Panc1 (cell line): ENCODE measurements at regions not wholly inside any gene's neighbourhood (a gene's known extent, or its start where the extent isn't known, plus 50 kb on each side); places are given as distances from the start of the nearest gene placed in this dataset.

Source experiments
- ATAC-seq: fragments of 200-7000 bp; cut with Tn5 transposase; 2 replicates; pipeline ENCODE4 v1.9.1; 2020; ENCODE audit warnings: mild to moderate bottlenecking, moderate library complexity
- BruUV-seq: library from RNA; stranded (reverse); fragments of 400-500 nt; replicated peaks from 2 replicates; lab custom pipeline; 2021; lab: Mats Ljungman, UMichigan
- CTCF ChIA-PET: fragments of 300-600 bp; sonication (Branson Sonifier 250); formaldehyde crosslinking; loops from one replicate; lab custom pipeline; 2022; ENCODE audit warnings: antibody characterized with exemption; lab: Charles Lee
- POLR2A ChIA-PET: fragments of 300-600 bp; sonication (Branson Sonifier 250); formaldehyde crosslinking; loops from one replicate; lab custom pipeline; 2022; ENCODE audit warnings: antibody characterized with exemption; lab: Charles Lee
- DNase-seq: peaks from one replicate; pipeline ENCODE4 v3.0.0-alpha.2; 2010; ENCODE audit warnings: low read depth, low spot score
- H3K27ac ChIP-seq: 2 replicates; pipeline ENCODE4 v1.5.1; 2011; ENCODE audit warnings: mild to moderate bottlenecking, low read length, inconsistent platforms
- H3K27me3 ChIP-seq: fragments of 200-500 bp; sonication (Bioruptor generic); 2 replicates; pipeline ENCODE4 v1.6.0; 2014; ENCODE audit warnings: low read length, inconsistent platforms; ENCODE audit not compliant: control insufficient read depth, insufficient read depth
- H3K36me3 ChIP-seq: fragments of 200-500 bp; sonication (Bioruptor generic); 2 replicates; pipeline ENCODE4 v1.5.1; 2014; ENCODE audit warnings: inconsistent platforms, mild to moderate bottlenecking, low read length, moderate library complexity; ENCODE audit not compliant: control insufficient read depth, insufficient read depth
- H3K4me1 ChIP-seq: 2 replicates; pipeline ENCODE4 v1.5.1; 2011; ENCODE audit warnings: inconsistent platforms, mild to moderate bottlenecking, low read length, moderate library complexity; ENCODE audit not compliant: control insufficient read depth, insufficient read depth
- H3K4me3 ChIP-seq, 2 experiments: 2 replicates each; pipeline ENCODE4 v1.5.1; 2011 to 2012; ENCODE audit warnings: low read depth in 2 of 2, low read length in 2 of 2, mild to moderate bottlenecking in 2 of 2, inconsistent platforms in 1 of 2, moderate library complexity in 1 of 2
- H3K9me3 ChIP-seq: fragments of 200-500 bp; sonication (Bioruptor generic); 2 replicates; pipeline ENCODE4 v1.5.1; 2014; ENCODE audit warnings: low read depth, mild to moderate bottlenecking, inconsistent platforms, low read length, moderate library complexity; ENCODE audit not compliant: control insufficient read depth, insufficient read depth
- POLR2AphosphoS5 ChIP-seq: IDR thresholded peaks from 2 replicates; pipeline ENCODE4 v1.6.1; 2012; ENCODE audit warnings: mild to moderate bottlenecking, low read depth, low read length, moderate library complexity
- SIN3A ChIP-seq: IDR thresholded peaks from 2 replicates; pipeline ENCODE4 v1.6.1; 2012; ENCODE audit warnings: low read depth, mild to moderate bottlenecking, low read length, moderate library complexity, borderline replicate concordance; ENCODE audit not compliant: insufficient read depth
- TCF7L2 ChIP-seq: IDR thresholded peaks from 2 replicates; pipeline ENCODE4 v1.6.1; 2011; ENCODE audit warnings: mild to moderate bottlenecking, low read depth, low read length, inconsistent platforms
- in situ Hi-C: cut with HindIII; loops from 2 replicates; pipeline ENCODE4 v1.10.0; 2016; ENCODE audit warnings: low sequenced_read_pairs, low pct_unique_long_range_greater_than_20kb
- intact Hi-C: fragments of 100-400 bp; cut with micrococcal nuclease; formaldehyde crosslinking; loops from one replicate; pipeline ENCODE4 v1.10.0; 2022; ENCODE audit not compliant: unreplicated experiment
- TF ChIP-seq, protein P1 (sequence below): fragments of 450-650 bp; IDR thresholded peaks from 2 replicates; pipeline ENCODE4 v1.5.1; 2017; ENCODE audit warnings: mild to moderate bottlenecking
- TF ChIP-seq, protein P2 (sequence below), 2 experiments: IDR thresholded peaks; 2 replicates each; pipeline ENCODE4 v1.6.1; 2011 to 2012; ENCODE audit warnings: low read depth in 2 of 2, control low read depth in 1 of 2, low read length in 1 of 2, mild to moderate bottlenecking in 1 of 2, moderate library complexity in 1 of 2; ENCODE audit not compliant: insufficient read depth in 1 of 2

DNA sequence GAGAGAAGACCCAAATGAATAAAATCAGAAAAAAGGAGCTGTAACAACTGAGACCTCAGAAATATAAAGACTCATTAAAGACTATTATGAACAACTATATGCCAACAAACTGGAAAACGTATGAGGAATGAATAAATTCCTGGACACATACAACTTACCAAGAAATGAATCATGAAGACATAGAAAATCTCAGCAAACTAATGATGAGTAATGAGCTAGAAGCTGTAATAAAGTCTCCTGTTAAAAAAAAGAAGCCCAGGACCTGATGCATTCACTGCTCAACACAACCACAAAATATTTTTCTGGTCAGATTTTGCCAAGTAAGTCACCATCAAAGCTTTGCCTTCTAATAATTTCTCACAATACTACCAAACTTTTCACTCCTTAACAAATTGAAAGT is 666.7 kb downstream of the LRRC70 start:
- DNase-seq (no peak), ATAC-seq (no peak)
- Histone ChIP-seq H3K4me1 (no peaks in the 10 kb centered on the region), H3K36me3 (no peaks in the 10 kb centered on the region), H3K27ac (no peak overlapping the region), H3K9me3 (no peaks in the 10 kb centered on the region), H3K4me3 (no peak overlapping the region), H3K27me3 (no peaks in the 10 kb centered on the region)
- TF ChIP-seq POLR2AphosphoS5 (no peak), SIN3A (no peak)
- ChIA-PET CTCF (no interaction called here), POLR2A (no interaction called here)
- intact Hi-C loops, result no loop called here
- BruUV-seq, result no TSS peak
- in situ Hi-C loops, result no loop called here

DNA sequence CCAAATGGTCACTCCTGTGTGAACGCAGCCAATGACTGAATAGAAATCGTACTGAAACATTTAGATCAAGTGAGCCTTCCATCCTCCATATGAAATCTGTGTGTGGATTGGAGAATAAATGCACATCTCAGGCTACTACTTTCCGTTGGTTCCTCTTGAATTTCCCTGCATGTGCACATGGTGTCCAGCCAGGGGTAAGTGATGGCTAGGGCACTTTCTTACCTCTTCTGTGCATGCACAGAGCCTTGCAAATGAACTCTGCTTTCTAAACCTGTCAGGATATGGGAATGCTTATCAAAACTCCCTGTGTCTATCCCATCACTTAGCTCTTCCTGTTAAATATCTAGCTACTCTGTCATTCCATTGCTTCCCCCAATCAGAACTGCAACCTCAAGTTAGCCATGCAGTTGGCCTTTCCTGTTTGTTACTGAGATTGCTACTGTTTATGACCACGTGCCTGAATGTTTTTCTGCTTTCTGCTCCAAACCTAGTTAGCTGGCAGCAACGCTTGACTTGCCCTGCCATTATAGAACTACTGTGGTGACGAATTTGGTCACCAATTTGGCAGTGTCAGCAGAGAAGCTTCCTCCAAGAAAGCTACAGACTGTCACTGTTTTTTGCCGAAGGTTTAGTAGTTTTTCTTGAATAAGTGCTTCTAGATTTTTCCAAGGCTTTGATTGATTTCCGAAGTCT is 661.6 kb downstream of the LRRC70 start:
- no peak for TF ChIP-seq SIN3A
- TF ChIP-seq, protein P1, sequence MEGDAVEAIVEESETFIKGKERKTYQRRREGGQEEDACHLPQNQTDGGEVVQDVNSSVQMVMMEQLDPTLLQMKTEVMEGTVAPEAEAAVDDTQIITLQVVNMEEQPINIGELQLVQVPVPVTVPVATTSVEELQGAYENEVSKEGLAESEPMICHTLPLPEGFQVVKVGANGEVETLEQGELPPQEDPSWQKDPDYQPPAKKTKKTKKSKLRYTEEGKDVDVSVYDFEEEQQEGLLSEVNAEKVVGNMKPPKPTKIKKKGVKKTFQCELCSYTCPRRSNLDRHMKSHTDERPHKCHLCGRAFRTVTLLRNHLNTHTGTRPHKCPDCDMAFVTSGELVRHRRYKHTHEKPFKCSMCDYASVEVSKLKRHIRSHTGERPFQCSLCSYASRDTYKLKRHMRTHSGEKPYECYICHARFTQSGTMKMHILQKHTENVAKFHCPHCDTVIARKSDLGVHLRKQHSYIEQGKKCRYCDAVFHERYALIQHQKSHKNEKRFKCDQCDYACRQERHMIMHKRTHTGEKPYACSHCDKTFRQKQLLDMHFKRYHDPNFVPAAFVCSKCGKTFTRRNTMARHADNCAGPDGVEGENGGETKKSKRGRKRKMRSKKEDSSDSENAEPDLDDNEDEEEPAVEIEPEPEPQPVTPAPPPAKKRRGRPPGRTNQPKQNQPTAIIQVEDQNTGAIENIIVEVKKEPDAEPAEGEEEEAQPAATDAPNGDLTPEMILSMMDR, result no peak
- TF ChIP-seq, protein P2, sequence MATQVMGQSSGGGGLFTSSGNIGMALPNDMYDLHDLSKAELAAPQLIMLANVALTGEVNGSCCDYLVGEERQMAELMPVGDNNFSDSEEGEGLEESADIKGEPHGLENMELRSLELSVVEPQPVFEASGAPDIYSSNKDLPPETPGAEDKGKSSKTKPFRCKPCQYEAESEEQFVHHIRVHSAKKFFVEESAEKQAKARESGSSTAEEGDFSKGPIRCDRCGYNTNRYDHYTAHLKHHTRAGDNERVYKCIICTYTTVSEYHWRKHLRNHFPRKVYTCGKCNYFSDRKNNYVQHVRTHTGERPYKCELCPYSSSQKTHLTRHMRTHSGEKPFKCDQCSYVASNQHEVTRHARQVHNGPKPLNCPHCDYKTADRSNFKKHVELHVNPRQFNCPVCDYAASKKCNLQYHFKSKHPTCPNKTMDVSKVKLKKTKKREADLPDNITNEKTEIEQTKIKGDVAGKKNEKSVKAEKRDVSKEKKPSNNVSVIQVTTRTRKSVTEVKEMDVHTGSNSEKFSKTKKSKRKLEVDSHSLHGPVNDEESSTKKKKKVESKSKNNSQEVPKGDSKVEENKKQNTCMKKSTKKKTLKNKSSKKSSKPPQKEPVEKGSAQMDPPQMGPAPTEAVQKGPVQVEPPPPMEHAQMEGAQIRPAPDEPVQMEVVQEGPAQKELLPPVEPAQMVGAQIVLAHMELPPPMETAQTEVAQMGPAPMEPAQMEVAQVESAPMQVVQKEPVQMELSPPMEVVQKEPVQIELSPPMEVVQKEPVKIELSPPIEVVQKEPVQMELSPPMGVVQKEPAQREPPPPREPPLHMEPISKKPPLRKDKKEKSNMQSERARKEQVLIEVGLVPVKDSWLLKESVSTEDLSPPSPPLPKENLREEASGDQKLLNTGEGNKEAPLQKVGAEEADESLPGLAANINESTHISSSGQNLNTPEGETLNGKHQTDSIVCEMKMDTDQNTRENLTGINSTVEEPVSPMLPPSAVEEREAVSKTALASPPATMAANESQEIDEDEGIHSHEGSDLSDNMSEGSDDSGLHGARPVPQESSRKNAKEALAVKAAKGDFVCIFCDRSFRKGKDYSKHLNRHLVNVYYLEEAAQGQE (IDR thresholded peaks at IDR 0.05; ENCODE audit: insufficient read depth in 1 of 2, low read depth in 2 of 2, low read length in 1 of 2), result no peak
- no peak for TF ChIP-seq POLR2AphosphoS5
- no peak for TF ChIP-seq TCF7L2
- ChIA-PET CTCF (no interaction called here), POLR2A (no interaction called here)
- in situ Hi-C loops, result no loop called here
- H3K4me1 ChIP-seq, result no peaks in the 10 kb centered on the region
- no peak for DNase-seq
- no peaks in the 10 kb centered on the region for H3K36me3 ChIP-seq
- no peak overlapping the region for H3K27ac ChIP-seq
- H3K4me3 ChIP-seq, result no peak overlapping the region
- BruUV-seq, result no TSS peak
- intact Hi-C loops, result no loop called here
- no peaks in the 10 kb centered on the region for H3K9me3 ChIP-seq
- no peak for ATAC-seq
- no peaks in the 10 kb centered on the region for H3K27me3 ChIP-seq

DNA sequence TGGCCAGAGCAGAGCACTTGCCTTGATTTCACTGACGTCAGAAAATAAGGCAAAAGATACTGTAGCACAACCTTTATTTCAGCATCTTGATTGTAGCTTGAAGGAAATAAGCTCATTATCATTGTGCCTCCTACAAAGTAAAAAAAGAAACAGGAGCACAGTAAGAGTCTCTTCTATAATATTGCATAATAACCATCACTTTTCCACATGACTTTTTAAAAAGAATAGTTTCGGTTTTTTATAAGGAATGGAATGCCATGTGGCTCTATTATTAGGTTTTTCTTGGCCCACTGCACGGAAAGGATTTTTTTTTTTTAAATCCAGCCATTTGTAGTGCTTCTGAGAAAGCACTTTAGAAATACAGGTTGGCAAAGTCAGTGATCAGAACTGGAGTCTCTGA is 655.3 kb downstream of the LRRC70 start:
- no peaks in the 10 kb centered on the region for H3K36me3 ChIP-seq
- in situ Hi-C loops (no loop called here), intact Hi-C loops (no loop called here)
- BruUV-seq, result no TSS peak
- CTCF ChIA-PET, result no interaction called here
- POLR2A ChIA-PET, result no interaction called here
- no peak overlapping the region for H3K4me3 ChIP-seq
- no peaks in the 10 kb centered on the region for H3K27me3 ChIP-seq
- no peak for ATAC-seq
- DNase-seq, result no peak
- H3K4me1 ChIP-seq, result no peaks in the 10 kb centered on the region
- TF ChIP-seq, protein P1, result no peak
- TF ChIP-seq, protein P2 (IDR thresholded peaks at IDR 0.05; ENCODE audit: insufficient read depth in 1 of 2, low read depth in 2 of 2, low read length in 1 of 2), result no peak
- TF ChIP-seq SIN3A (no peak), TCF7L2 (no peak), POLR2AphosphoS5 (no peak)
- no peaks in the 10 kb centered on the region for H3K9me3 ChIP-seq
- H3K27ac ChIP-seq, result no peak overlapping the region
